GM12865 (cell line): ENCODE measurements at regions not wholly inside any gene's neighbourhood (a gene's known extent, or its start where the extent isn't known, plus 50 kb on each side); places are given as distances from the start of the nearest gene placed in this dataset.

Source experiments
- DNase-seq: peaks from one replicate; pipeline ENCODE4 v3.0.0; 2010; ENCODE audit warnings: low read depth
- H3K4me3 ChIP-seq: 2 replicates; pipeline ENCODE4 v1.5.1; 2011; ENCODE audit warnings: mild to moderate bottlenecking, low read depth, low read length, control low read depth
- TF ChIP-seq, protein P1 (sequence below): IDR thresholded peaks from 2 replicates; pipeline ENCODE4 v1.5.1; 2011; ENCODE audit warnings: low read length, control low read depth, low read depth, inconsistent platforms; ENCODE audit not compliant: insufficient read depth; ENCODE audit errors: missing control alignments

DNA sequence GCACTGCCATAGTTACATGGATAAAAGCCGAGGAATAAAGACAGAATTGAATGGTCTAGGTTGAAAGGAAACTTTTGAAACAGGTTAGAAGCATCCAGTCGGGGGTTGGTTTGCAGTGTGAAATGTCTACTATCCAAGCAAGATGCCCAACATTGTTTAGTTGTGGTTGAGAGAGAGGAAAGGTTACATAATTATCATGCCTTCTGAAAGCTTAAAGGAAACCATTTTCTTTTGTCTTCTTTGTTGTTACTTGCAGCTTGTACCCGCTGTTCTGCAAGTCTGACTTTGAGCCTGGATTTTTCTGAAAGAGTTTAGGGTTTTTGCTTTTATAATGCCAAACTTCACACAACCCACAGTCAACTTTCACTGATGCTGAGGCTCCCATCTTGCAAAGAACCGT, 167.9 kb downstream of the AXIN2 start:
- no peak for DNase-seq
- no peak overlapping the region for H3K4me3 ChIP-seq
- TF ChIP-seq, protein P1, sequence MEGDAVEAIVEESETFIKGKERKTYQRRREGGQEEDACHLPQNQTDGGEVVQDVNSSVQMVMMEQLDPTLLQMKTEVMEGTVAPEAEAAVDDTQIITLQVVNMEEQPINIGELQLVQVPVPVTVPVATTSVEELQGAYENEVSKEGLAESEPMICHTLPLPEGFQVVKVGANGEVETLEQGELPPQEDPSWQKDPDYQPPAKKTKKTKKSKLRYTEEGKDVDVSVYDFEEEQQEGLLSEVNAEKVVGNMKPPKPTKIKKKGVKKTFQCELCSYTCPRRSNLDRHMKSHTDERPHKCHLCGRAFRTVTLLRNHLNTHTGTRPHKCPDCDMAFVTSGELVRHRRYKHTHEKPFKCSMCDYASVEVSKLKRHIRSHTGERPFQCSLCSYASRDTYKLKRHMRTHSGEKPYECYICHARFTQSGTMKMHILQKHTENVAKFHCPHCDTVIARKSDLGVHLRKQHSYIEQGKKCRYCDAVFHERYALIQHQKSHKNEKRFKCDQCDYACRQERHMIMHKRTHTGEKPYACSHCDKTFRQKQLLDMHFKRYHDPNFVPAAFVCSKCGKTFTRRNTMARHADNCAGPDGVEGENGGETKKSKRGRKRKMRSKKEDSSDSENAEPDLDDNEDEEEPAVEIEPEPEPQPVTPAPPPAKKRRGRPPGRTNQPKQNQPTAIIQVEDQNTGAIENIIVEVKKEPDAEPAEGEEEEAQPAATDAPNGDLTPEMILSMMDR: no peak

DNA sequence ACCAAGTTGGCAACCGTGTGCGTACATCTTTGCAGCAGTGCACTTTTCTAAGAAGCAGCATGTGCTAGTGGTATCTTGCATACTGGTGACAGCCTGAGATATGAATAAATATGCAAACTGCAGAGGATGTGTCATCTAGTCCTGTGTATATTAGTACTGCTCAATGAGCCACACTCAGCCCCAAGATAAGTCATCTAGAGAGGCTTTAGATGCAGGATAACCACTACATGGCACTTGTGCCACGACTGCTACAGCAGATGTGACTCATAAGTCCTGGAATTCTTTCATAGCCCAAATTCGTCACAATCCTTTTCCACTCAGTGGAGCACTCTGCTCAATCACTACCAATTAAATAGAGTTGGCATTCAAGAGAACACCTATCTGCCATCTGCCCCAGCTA, 171.5 kb downstream of the AXIN2 start:
- TF ChIP-seq, protein P1: no peak
- DNase-seq: no peak
- no peak overlapping the region for H3K4me3 ChIP-seq

DNA sequence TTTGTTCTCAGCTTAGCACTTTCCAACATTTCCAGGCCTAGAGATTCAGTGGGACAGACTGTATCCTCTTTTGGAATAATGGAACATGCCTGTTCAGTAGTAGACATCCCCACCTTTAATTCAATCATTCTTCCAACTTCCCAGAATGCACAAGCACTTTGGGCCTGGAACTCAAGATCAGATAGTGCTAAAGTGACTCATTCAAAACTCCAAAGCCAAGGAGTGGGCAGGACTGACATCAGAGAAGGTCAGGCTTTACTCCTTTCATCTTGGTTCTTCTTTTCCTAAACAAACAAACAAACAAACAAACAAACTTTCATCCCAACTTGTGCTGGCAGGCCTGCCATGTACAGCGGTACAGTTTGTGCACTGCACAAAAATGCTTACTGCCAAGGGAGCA, 172.0 kb downstream of the AXIN2 start:
- DNase-seq: no peak
- TF ChIP-seq, protein P1: no peak
- H3K4me3 ChIP-seq: no peak overlapping the region

DNA sequence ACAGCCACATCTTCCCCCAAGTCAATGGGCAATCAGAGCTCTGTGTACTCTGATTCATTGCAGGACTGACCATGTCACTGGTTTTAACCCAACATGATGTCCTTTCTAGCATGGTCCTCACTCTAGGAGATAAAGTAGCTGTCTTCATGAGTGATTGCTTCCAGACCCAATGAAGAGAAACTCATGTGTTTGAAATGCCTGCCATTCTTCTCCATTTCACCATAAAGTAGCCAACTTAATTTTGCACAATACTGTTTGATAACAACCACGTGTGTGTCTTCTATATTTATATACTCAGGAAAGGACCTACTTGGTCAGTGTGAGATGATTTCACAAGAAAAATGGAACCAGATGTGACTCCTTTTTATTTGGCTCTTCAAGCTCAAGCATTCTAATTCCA, 172.5 kb downstream of the AXIN2 start:
- H3K4me3 ChIP-seq: no peak overlapping the region
- DNase-seq: no peak
- TF ChIP-seq, protein P1: no peak

DNA sequence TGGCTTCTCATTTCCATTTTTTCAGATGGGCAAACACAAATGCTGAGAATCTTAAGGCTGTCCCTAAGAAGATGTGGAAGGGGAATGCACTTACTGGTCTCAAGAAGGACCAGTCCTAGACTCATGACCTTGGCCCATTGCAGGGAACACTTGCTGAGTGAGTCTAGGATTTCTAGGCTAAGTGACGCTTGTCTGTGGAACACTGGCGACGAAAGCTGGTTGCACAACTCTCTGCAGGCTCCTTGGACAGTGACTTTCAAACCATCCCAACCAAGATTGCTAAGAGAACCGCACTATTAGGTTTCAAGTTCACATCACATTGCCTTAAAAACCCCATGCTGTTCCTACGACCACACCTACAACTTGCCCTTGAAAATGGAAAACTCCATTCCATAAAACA, 174.1 kb downstream of the AXIN2 start:
- TF ChIP-seq, protein P1: no peak
- DNase-seq: no peak
- no peak overlapping the region for H3K4me3 ChIP-seq

DNA sequence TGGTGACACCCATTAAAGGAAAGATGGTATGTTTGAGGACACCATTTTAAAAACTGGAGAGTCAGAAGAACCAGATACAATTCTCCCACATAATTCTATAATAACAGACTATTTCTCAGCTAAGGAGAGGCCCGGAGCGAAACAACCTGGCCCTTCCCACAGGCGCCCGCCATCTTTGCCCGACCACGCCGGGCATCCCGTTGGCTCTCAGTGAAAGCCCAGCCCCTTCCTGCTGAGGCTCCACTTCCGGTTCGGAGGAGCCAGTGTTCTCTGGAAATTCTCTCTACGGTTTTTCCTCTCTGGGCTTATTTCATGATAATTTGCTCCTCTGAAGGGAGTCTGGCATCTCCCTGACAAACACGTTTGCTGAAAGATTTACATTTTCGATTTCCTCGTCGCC, 175.7 kb downstream of the AXIN2 start:
- no peak overlapping the region for H3K4me3 ChIP-seq
- no peak for DNase-seq
- TF ChIP-seq, protein P1: no peak

DNA sequence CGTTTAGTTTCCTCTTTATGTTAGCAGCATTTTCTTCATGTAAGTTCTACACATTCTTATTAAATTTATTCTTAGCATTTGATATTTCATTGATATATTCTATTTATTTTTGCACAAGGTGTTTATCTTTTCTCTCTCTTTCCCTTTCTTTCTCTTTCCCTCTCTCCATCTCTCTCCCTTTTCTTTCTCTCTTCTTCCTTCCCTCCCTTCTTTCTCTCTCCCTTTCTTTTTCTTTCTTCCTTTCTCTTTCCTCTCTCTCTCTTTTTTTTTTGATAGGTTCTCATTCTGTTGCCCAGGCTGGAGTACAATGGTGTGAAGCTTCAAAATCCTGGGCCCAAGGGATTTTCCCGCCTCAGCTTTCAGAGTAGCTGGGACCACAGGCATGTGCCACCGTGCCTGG, 176.4 kb downstream of the AXIN2 start:
- no peak for DNase-seq
- TF ChIP-seq, protein P1: no peak
- H3K4me3 ChIP-seq: no peak overlapping the region
